ENCODE measurements at regions not wholly inside any gene's neighbourhood (a gene's known extent, or its start where the extent isn't known, plus 50 kb on each side); places are given as distances from the start of the nearest gene placed in this dataset.

DNA sequence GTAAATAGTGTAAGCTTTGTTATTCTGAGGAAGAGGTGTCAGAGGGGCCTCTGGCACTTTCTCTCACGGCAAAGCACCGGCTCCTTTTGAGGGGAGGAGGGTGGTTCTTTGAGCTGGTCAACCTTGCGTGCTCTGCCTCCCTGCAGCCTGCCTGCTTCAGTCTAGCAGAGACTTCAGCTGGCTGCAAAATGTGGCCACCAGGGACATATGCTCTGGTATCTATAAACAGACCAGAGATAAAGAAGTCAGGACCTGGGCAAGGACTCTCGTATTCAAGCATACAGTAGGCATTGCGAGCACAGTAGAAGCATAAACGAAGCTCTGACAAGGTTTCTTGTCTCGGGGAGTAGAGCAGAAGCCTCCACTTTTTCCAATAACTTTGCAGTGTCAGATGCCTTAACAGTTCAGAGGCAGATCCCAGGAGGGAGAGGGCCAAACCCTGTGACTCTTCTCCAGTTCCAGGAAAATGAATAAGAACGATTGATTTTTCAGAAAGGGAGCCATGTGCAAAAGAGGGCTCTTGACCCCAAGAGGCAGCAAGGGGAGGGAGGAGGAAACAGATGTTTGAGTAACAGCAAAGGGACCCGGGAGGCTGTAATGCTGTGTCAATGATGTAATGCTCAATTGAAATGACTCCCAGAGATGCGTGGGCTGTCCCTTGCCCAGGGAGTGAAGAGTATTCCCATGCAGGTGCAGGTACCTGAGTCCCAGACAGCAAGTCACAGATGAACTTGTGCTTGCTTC lies 57.9 kb upstream of the TEX13D start:
- Histone ChIP-seq H4K20me1 (ENCODE audit: insufficient read depth, low read length) (no peaks in the 10 kb centered on the region), H2AFZ (ENCODE audit: low read depth, low read length) (no peak overlapping the region), H3K27me3 (ENCODE audit: low read depth, low read length) (no peaks in the 10 kb centered on the region), H3K4me2 (ENCODE audit: low read length) (no peak overlapping the region), H3K9ac (ENCODE audit: low read length) (no peak overlapping the region), H3K79me2 (ENCODE audit: low read length) (no peaks in the 10 kb centered on the region), H3K9me3 (ENCODE audit: insufficient read depth, low read length) (no peaks in the 10 kb centered on the region), H3K4me3 (ENCODE audit: low read length) (no peak overlapping the region), H3K27ac (ENCODE audit: low read length) (no peak overlapping the region), H3K36me3 (replicated peaks; ENCODE audit: low read depth, low read length) (no peaks in the 10 kb centered on the region), H3K4me1 (ENCODE audit: low read length) (no peaks in the 10 kb centered on the region)
- TF ChIP-seq EZH2phosphoT487 (IDR thresholded peaks at IDR 0.05; ENCODE audit: low read depth) = no peak
- TF ChIP-seq CTCF (IDR thresholded peaks at IDR 0.05; ENCODE audit: low read depth, low read length) = no peak

GRCh38 chrX:124275182-124275894 lies 57.1 kb upstream of the TEX13D start:
- no peaks in the 10 kb centered on the region for H4K20me1 ChIP-seq (ENCODE audit: insufficient read depth, low read length)
- no peak overlapping the region for H2AFZ ChIP-seq (ENCODE audit: low read depth, low read length)
- TF ChIP-seq EZH2phosphoT487 (IDR thresholded peaks at IDR 0.05; ENCODE audit: low read depth) (no peak), CTCF (IDR thresholded peaks at IDR 0.05; ENCODE audit: low read depth, low read length) (no peak)
- H3K27ac ChIP-seq (ENCODE audit: low read length) = no peak overlapping the region
- peaks cover 1% of the 10 kb centered on the region; the same call in 1 of the 2 replicates for H3K4me1 ChIP-seq (ENCODE audit: low read length)
- no peak overlapping the region for H3K9ac ChIP-seq (ENCODE audit: low read length)
- no peaks in the 10 kb centered on the region for H3K79me2 ChIP-seq (ENCODE audit: low read length)
- H3K4me2 ChIP-seq (ENCODE audit: low read length) = no peak overlapping the region
- H3K36me3 ChIP-seq (replicated peaks; ENCODE audit: low read depth, low read length) = no peaks in the 10 kb centered on the region
- no peaks in the 10 kb centered on the region for H3K9me3 ChIP-seq (ENCODE audit: insufficient read depth, low read length)
- no peak overlapping the region for H3K4me3 ChIP-seq (ENCODE audit: low read length)
- no peaks in the 10 kb centered on the region for H3K27me3 ChIP-seq (ENCODE audit: low read depth, low read length)

GRCh38 chrX:124280294-124280902 lies 52.1 kb upstream of the TEX13D start:
- no peaks in the 10 kb centered on the region for H4K20me1 ChIP-seq (ENCODE audit: insufficient read depth, low read length)
- no peaks in the 10 kb centered on the region for H3K36me3 ChIP-seq (replicated peaks; ENCODE audit: low read depth, low read length)
- no peaks in the 10 kb centered on the region for H3K9me3 ChIP-seq (ENCODE audit: insufficient read depth, low read length)
- H2AFZ ChIP-seq (ENCODE audit: low read depth, low read length) = no peak overlapping the region
- no peaks in the 10 kb centered on the region for H3K27me3 ChIP-seq (ENCODE audit: low read depth, low read length)
- no peak overlapping the region for H3K9ac ChIP-seq (ENCODE audit: low read length)
- no peaks in the 10 kb centered on the region for H3K79me2 ChIP-seq (ENCODE audit: low read length)
- H3K4me1 ChIP-seq (ENCODE audit: low read length) = peaks cover 9% of the 10 kb centered on the region
- H3K27ac ChIP-seq (ENCODE audit: low read length) = no peak overlapping the region
- 0 out of 2 replicates have a peak overlapping the region, but pooled peaks have one; percentile 5 for H3K4me2 ChIP-seq (ENCODE audit: low read length)
- no peak overlapping the region for H3K4me3 ChIP-seq (ENCODE audit: low read length)
- no peak for TF ChIP-seq EZH2phosphoT487 (IDR thresholded peaks at IDR 0.05; ENCODE audit: low read depth)
- no peak for TF ChIP-seq CTCF (IDR thresholded peaks at IDR 0.05; ENCODE audit: low read depth, low read length)

DNA sequence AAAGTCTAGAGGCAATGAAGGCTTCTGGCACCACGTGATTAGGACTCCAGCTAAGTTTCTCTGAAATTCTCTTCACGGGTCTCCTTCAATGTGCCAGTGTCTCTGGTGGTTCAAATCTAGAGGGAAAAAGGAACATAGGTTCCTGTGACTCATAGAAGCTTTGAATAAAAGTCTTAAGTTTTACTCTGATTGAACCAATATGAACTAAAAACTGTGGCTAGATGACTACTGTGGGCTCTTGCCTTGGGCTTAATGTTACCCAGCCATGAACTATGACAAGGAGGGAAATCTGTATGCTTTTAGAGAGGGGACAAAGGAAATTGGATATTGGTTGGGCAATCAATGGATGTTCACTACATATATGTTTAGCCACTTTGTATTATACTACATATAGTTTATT lies 49.9 kb upstream of the TEX13D start:
- H3K4me3 ChIP-seq (ENCODE audit: low read length) = no peak overlapping the region
- no peaks in the 10 kb centered on the region for H3K36me3 ChIP-seq (replicated peaks; ENCODE audit: low read depth, low read length)
- H3K27ac ChIP-seq (ENCODE audit: low read length) = no peak overlapping the region
- H3K9me3 ChIP-seq (ENCODE audit: insufficient read depth, low read length) = no peaks in the 10 kb centered on the region
- H4K20me1 ChIP-seq (ENCODE audit: insufficient read depth, low read length) = no peaks in the 10 kb centered on the region
- TF ChIP-seq CTCF (IDR thresholded peaks at IDR 0.05; ENCODE audit: low read depth, low read length) = no peak
- no peak for TF ChIP-seq EZH2phosphoT487 (IDR thresholded peaks at IDR 0.05; ENCODE audit: low read depth)
- H3K4me1 ChIP-seq (ENCODE audit: low read length) = peaks cover 9% of the 10 kb centered on the region
- no peaks in the 10 kb centered on the region for H3K27me3 ChIP-seq (ENCODE audit: low read depth, low read length)
- H2AFZ ChIP-seq (ENCODE audit: low read depth, low read length) = no peak overlapping the region
- H3K79me2 ChIP-seq (ENCODE audit: low read length) = no peaks in the 10 kb centered on the region
- no peak overlapping the region for H3K4me2 ChIP-seq (ENCODE audit: low read length)
- no peak overlapping the region for H3K9ac ChIP-seq (ENCODE audit: low read length)

Data from OCI-LY3 (cell line).